HFFc6 (cell line): ENCODE measurements at regions not wholly inside any gene's neighbourhood (a gene's known extent, or its start where the extent isn't known, plus 50 kb on each side); places are given as distances from the start of the nearest gene placed in this dataset.

Source experiments
- DNase-seq: peaks from one replicate; pipeline ENCODE4 v3.0.0-alpha.2; 2018
- H3K27ac Mint-ChIP-seq: 2 replicates; pipeline ENCODE4 v1.8.0; 2020; ENCODE audit warnings: mild to moderate bottlenecking, mixed read lengths
- H3K27me3 Mint-ChIP-seq: 2 replicates; pipeline ENCODE4 v1.8.0; 2021; ENCODE audit warnings: mild to moderate bottlenecking, moderate library complexity, mixed read lengths; ENCODE audit not compliant: insufficient read depth
- H3K36me3 Mint-ChIP-seq: 2 replicates; pipeline ENCODE4 v1.8.0; 2021; ENCODE audit warnings: low read depth, mixed read lengths
- H3K4me1 Mint-ChIP-seq: 2 replicates; pipeline ENCODE4 v1.8.0; 2020; ENCODE audit warnings: low read depth, mixed read lengths
- H3K4me3 Mint-ChIP-seq: 2 replicates; pipeline ENCODE4 v1.8.0; 2020; ENCODE audit warnings: mild to moderate bottlenecking, moderate library complexity, mixed read lengths
- H3K9me3 Mint-ChIP-seq: 2 replicates; pipeline ENCODE4 v1.8.0; 2020; ENCODE audit warnings: mild to moderate bottlenecking, mixed read lengths
- TF ChIP-seq, protein P1 (sequence below): fragments of 200-600 bp; sonication (generic); IDR thresholded peaks from 2 replicates; pipeline ENCODE4 v1.5.0; 2021; ENCODE audit warnings: antibody characterized with exemption, mild to moderate bottlenecking

DNA sequence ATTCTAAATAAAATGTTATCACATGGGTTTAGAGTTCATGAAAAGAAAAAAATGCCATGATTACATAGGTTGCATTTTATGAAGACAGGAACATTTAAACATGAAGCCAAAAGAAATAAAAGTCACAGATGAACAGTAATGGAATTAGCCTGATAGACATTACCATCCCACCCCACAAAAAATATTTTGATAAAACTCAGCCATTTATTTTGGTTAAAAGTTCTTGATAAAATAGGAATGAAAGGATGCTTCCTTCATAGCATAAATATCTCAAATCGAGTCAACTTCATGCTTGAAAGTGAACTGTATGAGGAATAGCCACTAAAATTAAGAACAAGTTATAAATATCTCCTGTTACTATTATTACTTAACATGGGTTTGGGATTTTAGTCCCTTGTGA lies 101.9 kb upstream of the TMC3 start:
- Mint-ChIP-seq H3K4me1 (0 out of 2 replicates have a peak, but pooled peaks cover 3% of the 10 kb centered on the region), H3K4me3 (no peak overlapping the region), H3K27me3 (peaks cover 2% of the 10 kb centered on the region), H3K27ac (no peak overlapping the region), H3K9me3 (no peaks in the 10 kb centered on the region), H3K36me3 (no peaks in the 10 kb centered on the region)
- TF ChIP-seq, protein P1, sequence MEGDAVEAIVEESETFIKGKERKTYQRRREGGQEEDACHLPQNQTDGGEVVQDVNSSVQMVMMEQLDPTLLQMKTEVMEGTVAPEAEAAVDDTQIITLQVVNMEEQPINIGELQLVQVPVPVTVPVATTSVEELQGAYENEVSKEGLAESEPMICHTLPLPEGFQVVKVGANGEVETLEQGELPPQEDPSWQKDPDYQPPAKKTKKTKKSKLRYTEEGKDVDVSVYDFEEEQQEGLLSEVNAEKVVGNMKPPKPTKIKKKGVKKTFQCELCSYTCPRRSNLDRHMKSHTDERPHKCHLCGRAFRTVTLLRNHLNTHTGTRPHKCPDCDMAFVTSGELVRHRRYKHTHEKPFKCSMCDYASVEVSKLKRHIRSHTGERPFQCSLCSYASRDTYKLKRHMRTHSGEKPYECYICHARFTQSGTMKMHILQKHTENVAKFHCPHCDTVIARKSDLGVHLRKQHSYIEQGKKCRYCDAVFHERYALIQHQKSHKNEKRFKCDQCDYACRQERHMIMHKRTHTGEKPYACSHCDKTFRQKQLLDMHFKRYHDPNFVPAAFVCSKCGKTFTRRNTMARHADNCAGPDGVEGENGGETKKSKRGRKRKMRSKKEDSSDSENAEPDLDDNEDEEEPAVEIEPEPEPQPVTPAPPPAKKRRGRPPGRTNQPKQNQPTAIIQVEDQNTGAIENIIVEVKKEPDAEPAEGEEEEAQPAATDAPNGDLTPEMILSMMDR: no peak
- no peak for DNase-seq

DNA sequence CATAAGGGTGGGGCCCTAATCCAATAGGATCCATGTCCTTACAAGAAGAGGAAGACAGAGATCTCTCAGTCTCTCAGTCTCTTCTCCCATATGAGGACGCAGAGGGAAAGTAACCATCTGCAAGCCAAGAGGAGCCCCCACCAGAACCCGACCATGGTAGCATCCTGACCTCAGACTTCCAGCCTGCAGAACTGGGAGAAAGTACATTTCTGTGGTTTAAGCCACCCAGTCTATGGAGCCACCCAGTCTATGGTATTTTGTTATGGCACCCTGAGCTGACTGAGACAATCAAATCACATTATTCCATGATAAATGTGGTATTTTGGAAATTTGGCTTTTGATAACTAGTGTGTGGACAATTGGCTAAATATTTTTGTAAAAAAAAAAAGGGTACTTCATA lies 101.5 kb upstream of the TMC3 start:
- no peak for DNase-seq
- Mint-ChIP-seq H3K4me1 (no peaks in the 10 kb centered on the region), H3K4me3 (no peak overlapping the region), H3K27ac (no peak overlapping the region), H3K27me3 (peaks cover 2% of the 10 kb centered on the region), H3K9me3 (no peaks in the 10 kb centered on the region), H3K36me3 (no peaks in the 10 kb centered on the region)
- TF ChIP-seq, protein P1: no peak

DNA sequence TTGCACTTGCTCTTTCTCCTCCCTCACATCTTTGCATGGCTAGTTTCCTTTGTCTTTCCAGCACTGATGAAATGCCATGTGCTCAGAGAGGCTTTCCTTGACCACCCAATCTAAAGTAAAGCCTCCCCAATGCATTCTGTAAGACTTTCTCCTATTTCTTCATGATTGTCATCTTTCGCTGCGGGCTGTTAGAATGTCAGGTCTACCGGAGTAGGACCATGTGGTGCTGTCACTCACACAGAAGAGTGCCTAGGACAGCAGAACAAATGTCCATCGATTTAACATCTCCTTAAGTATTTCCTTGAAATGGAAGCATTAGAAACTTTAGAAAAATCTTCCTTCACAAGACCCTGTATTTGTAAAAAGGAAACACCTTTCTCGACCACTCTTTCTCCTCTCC lies 99.9 kb upstream of the TMC3 start:
- peaks cover 2% of the 10 kb centered on the region for H3K27me3 Mint-ChIP-seq
- no peaks in the 10 kb centered on the region for H3K9me3 Mint-ChIP-seq
- no peak overlapping the region for H3K4me3 Mint-ChIP-seq
- TF ChIP-seq, protein P1: no peak
- H3K4me1 Mint-ChIP-seq: no peaks in the 10 kb centered on the region
- no peak for DNase-seq
- H3K27ac Mint-ChIP-seq: no peak overlapping the region
- no peaks in the 10 kb centered on the region for H3K36me3 Mint-ChIP-seq

DNA sequence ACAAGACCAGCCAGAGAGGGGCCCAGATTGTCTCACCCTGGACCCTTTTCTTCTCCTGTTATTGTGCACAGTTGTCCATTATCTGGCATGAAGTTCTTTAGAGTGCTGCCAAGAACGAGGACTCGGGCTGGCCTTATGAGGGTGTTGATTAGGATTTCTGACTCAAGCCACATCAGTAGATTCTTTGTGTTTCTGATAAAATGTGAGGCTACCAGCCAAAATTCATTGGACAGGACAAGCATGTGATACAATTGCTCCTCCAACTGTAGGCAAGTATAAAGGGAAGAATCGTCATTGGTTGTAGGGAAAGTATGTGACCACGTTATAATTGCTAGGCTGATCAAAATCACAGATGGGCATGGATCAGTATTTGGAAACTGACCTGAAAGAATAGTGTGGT lies 99.2 kb upstream of the TMC3 start:
- no peaks in the 10 kb centered on the region for H3K4me1 Mint-ChIP-seq
- no peak overlapping the region for H3K27ac Mint-ChIP-seq
- DNase-seq: no peak
- H3K36me3 Mint-ChIP-seq: no peaks in the 10 kb centered on the region
- peaks cover 2% of the 10 kb centered on the region for H3K27me3 Mint-ChIP-seq
- H3K4me3 Mint-ChIP-seq: no peak overlapping the region
- H3K9me3 Mint-ChIP-seq: no peaks in the 10 kb centered on the region
- TF ChIP-seq, protein P1: no peak

DNA sequence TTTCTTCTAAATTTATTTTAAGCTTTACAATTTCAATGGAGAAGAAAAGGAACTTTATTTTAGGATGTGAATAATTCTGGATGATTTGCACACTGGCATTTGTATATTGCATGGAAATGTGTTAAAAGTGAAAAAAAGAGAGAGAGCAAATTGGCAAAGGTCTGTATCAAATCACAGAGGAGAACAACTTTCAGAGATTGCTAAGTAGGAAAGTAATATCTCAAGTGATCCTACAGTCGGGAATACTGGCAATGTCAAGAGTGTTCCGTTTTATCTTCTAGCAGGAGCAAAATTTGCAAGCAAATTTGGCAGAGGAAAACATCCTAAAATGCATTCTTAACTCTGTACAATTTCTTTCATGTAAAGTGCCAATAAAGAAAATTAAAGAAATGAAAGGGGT lies 97.1 kb upstream of the TMC3 start:
- Mint-ChIP-seq H3K27me3 (peaks cover 2% of the 10 kb centered on the region), H3K4me1 (no peaks in the 10 kb centered on the region), H3K4me3 (no peak overlapping the region), H3K9me3 (no peaks in the 10 kb centered on the region), H3K27ac (no peak overlapping the region), H3K36me3 (no peaks in the 10 kb centered on the region)
- no peak for DNase-seq
- TF ChIP-seq, protein P1: no peak

DNA sequence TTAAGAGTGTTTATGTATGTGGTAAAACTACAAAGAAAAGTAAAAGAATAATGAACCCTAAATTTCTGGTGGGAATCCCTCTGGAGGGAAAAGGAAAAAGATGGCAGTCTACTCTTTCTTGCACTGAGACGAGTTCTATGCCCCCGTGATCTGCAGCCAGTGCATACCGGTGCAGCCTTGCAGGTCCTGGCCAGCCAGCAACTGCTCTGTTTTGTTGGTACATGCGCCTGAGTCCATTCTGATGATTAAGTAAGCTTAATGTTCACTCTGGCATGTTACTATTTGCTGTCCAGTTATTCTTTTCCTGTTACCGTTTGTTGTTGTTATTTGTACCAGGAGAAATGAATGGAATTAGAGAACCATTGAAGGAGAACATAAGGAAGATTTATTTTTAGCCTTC lies 95.1 kb upstream of the TMC3 start:
- no peak for DNase-seq
- Mint-ChIP-seq H3K4me1 (no peaks in the 10 kb centered on the region), H3K27ac (no peak overlapping the region), H3K4me3 (no peak overlapping the region), H3K9me3 (peaks cover 7% of the 10 kb centered on the region), H3K36me3 (no peaks in the 10 kb centered on the region), H3K27me3 (peaks cover 2% of the 10 kb centered on the region)
- TF ChIP-seq, protein P1: no peak
